T-cell (primary cell): ENCODE measurements at regions not wholly inside any gene's neighbourhood (a gene's known extent, or its start where the extent isn't known, plus 50 kb on each side); places are given as distances from the start of the nearest gene placed in this dataset.

Experiments used
- ATAC-seq, 4 experiments: fragments of 200-7000 bp in 3 of 4; fragments of 150-1000 bp in 1 of 4; cut with Tn5 transposase; replicated peaks in 1 of 4; 1 replicate in 3 of 4; 2 replicates in 1 of 4; pipeline ENCODE4 v1.10.0; 2021; ENCODE audit warnings: moderate library complexity in 3 of 4, mild to moderate bottlenecking in 2 of 4, moderate number of reproducible peaks in 1 of 4
- CTCF ChIA-PET, 2 donors: fragments of 300-600 bp; sonication (Branson Sonifier 250); formaldehyde crosslinking; loops; one replicate each; lab custom pipeline; 2022; ENCODE audit warnings: antibody characterized with exemption in 2 of 2; lab: Charles Lee
- POLR2A ChIA-PET, 2 donors: fragments of 300-600 bp; sonication (Branson Sonifier 250); formaldehyde crosslinking; loops; one replicate each; lab custom pipeline; 2022; ENCODE audit warnings: antibody characterized with exemption in 2 of 2; lab: Charles Lee
- DNase-seq, 35 experiments: peaks; one replicate each; pipeline versions ENCODE4 v3.0.0 to v3.0.0-alpha.2; 2013 to 2023
- H3K27ac ChIP-seq: one replicate; pipeline ENCODE4 v1.5.1; 2013; ENCODE audit warnings: low read length
- H3K27me3 ChIP-seq, 2 experiments: replicated peaks in 1 of 2; 1 replicate in 1 of 2; 2 replicates in 1 of 2; pipeline versions ENCODE4 v1.6.1 to v1.7.0; 2013; ENCODE audit warnings: low read length in 1 of 2, mixed read lengths in 1 of 2; ENCODE audit not compliant: control insufficient read depth in 2 of 2, insufficient read depth in 2 of 2; ENCODE audit errors: extremely low read depth in 1 of 2
- H3K36me3 ChIP-seq, 2 donors: 1 replicate in 1 of 2; 2 replicates in 1 of 2; pipeline versions ENCODE4 v1.6.1 to v1.7.0; 2013; ENCODE audit warnings: low read length in 1 of 2; ENCODE audit not compliant: control insufficient read depth in 2 of 2, insufficient read depth in 1 of 2; ENCODE audit errors: extremely low read depth in 1 of 2
- H3K4me1 ChIP-seq, 2 experiments: 1 replicate in 1 of 2; 2 replicates in 1 of 2; pipeline versions ENCODE4 v1.6.1 to v1.7.0; 2013; ENCODE audit warnings: low read length in 2 of 2, mixed read lengths in 1 of 2; ENCODE audit not compliant: insufficient read depth in 2 of 2, control insufficient read depth in 1 of 2; ENCODE audit errors: extremely low read depth in 1 of 2
- H3K4me3 ChIP-seq, 2 donors: 1 replicate in 1 of 2; 2 replicates in 1 of 2; pipeline versions ENCODE4 v1.5.1 to v1.7.0; 2013; ENCODE audit warnings: mild to moderate bottlenecking in 2 of 2, low read length in 1 of 2, moderate library complexity in 1 of 2; ENCODE audit not compliant: control insufficient read depth in 1 of 2; ENCODE audit errors: extremely low read depth in 1 of 2
- H3K9me3 ChIP-seq: 2 replicates; pipeline ENCODE4 v1.7.0; 2013
- H3K27ac Mint-ChIP-seq, 2 donors: one replicate each; pipeline ENCODE4 v1.8.0; 2020 to 2021; ENCODE audit warnings: mild to moderate bottlenecking in 2 of 2, mixed read lengths in 2 of 2
- H3K27me3 Mint-ChIP-seq, 2 donors: one replicate each; pipeline ENCODE4 v1.8.0; 2021 to 2022; ENCODE audit warnings: mixed read lengths in 2 of 2
- H3K36me3 Mint-ChIP-seq: one replicate; pipeline ENCODE4 v1.8.0; 2021; ENCODE audit warnings: mixed read lengths
- H3K4me1 Mint-ChIP-seq, 3 donors: one replicate each; pipeline ENCODE4 v1.8.0; 2020 to 2022; ENCODE audit warnings: mixed read lengths in 3 of 3, mild to moderate bottlenecking in 1 of 3
- H3K4me3 Mint-ChIP-seq, 3 donors: one replicate each; pipeline ENCODE4 v1.8.0; 2020 to 2022; ENCODE audit warnings: mild to moderate bottlenecking in 3 of 3, mixed read lengths in 3 of 3, moderate library complexity in 3 of 3
- H3K9me3 Mint-ChIP-seq, 3 donors: one replicate each; pipeline ENCODE4 v1.8.0; 2020 to 2022; ENCODE audit warnings: mixed read lengths in 3 of 3
- WGBS: methylation state at CpG from one replicate; pipeline ENCODE4 v1.1.5; 2013; ENCODE audit warnings: missing lambda C conversion rate; ENCODE audit not compliant: insufficient coverage; 5-methylcytosine and 5-hydroxymethylcytosine counted together

GRCh38 chr2:145741636-145742035 is 1221.7 kb upstream of the ZEB2 start:
- CTCF ChIA-PET = interaction anchor here in 1 of 2 donors (0.6 kb wide), 1 partner anchor 42 kb away, joined by 3 read pairs; no protein-coding TSS in a partner anchor
- ATAC-seq = no peak
- no peaks in the 10 kb centered on the region for H3K36me3 Mint-ChIP-seq
- H3K9me3 ChIP-seq = no peaks in the 10 kb centered on the region
- POLR2A ChIA-PET = interaction anchor here in 1 of 2 donors (0.5 kb wide), 1 partner anchor 17 kb away, joined by 3 read pairs; no protein-coding TSS in a partner anchor
- H3K9me3 Mint-ChIP-seq = no peaks in the 10 kb centered on the region
- H3K27ac ChIP-seq = no peak overlapping the region
- no peaks in the 10 kb centered on the region for H3K4me1 ChIP-seq
- no peaks in the 10 kb centered on the region for H3K36me3 ChIP-seq
- WGBS = no CpG with 5 or more reads among the region's 1 CpG
- no peaks in the 10 kb centered on the region for H3K4me1 Mint-ChIP-seq
- no peaks in the 10 kb centered on the region for H3K27me3 ChIP-seq
- no peak for DNase-seq
- no peak overlapping the region for H3K4me3 Mint-ChIP-seq
- H3K27ac Mint-ChIP-seq = no peak overlapping the region
- H3K27me3 Mint-ChIP-seq = no peaks in the 10 kb centered on the region
- H3K4me3 ChIP-seq = no peak overlapping the region

- ChIA-PET CTCF (interaction anchor here in 1 of 2 donors (0.6 kb wide), 1 partner anchor 43 kb away, joined by 3 read pairs; no protein-coding TSS in a partner anchor), POLR2A (no interaction called here)
- no peak overlapping the region for H3K27ac ChIP-seq
- DNase-seq (no peak), ATAC-seq (no peak)
- H3K27ac Mint-ChIP-seq = no peak overlapping the region
- no peak overlapping the region for H3K4me3 Mint-ChIP-seq
- no CpG with 5 or more reads among the region's 2 CpGs for WGBS
- H3K4me3 ChIP-seq = no peak overlapping the region
- H3K36me3 ChIP-seq = no peaks in the 10 kb centered on the region
- no peaks in the 10 kb centered on the region for H3K9me3 Mint-ChIP-seq
- no peaks in the 10 kb centered on the region for H3K27me3 ChIP-seq
- no peaks in the 10 kb centered on the region for H3K4me1 Mint-ChIP-seq
- H3K36me3 Mint-ChIP-seq = no peaks in the 10 kb centered on the region
- no peaks in the 10 kb centered on the region for H3K9me3 ChIP-seq
- no peaks in the 10 kb centered on the region for H3K27me3 Mint-ChIP-seq
- H3K4me1 ChIP-seq = no peaks in the 10 kb centered on the region
These were observed 1221.3 kb upstream of the ZEB2 start for GRCh38 chr2:145741181-145741580.

- no peak overlapping the region for H3K27ac ChIP-seq
- H3K4me1 ChIP-seq = no peaks in the 10 kb centered on the region
- Mint-ChIP-seq H3K4me1 (no peaks in the 10 kb centered on the region), H3K27me3 (no peaks in the 10 kb centered on the region), H3K4me3 (no peak overlapping the region), H3K36me3 (no peaks in the 10 kb centered on the region), H3K27ac (no peak overlapping the region), H3K9me3 (no peaks in the 10 kb centered on the region)
- H3K27me3 ChIP-seq = no peaks in the 10 kb centered on the region
- no peaks in the 10 kb centered on the region for H3K36me3 ChIP-seq
- CTCF ChIA-PET = no interaction called here
- POLR2A ChIA-PET = no interaction called here
- DNase-seq = no peak
- WGBS = no CpG with 5 or more reads among the region's 3 CpGs
- H3K4me3 ChIP-seq = no peak overlapping the region
- no peaks in the 10 kb centered on the region for H3K9me3 ChIP-seq
- ATAC-seq = no peak
These were observed 1220.4 kb upstream of the ZEB2 start for GRCh38 chr2:145740302-145740701.

GRCh38 chr2:145739681-145740080 is 1219.8 kb upstream of the ZEB2 start:
- CTCF ChIA-PET = no interaction called here

GRCh38 chr2:145736871-145737270 is 1217.0 kb upstream of the ZEB2 start:
- ChIA-PET POLR2A (no interaction called here), CTCF (no interaction called here)
- Histone ChIP-seq H3K4me1 (no peaks in the 10 kb centered on the region), H3K36me3 (no peaks in the 10 kb centered on the region), H3K4me3 (no peak overlapping the region), H3K9me3 (no peaks in the 10 kb centered on the region), H3K27ac (no peak overlapping the region), H3K27me3 (no peaks in the 10 kb centered on the region)
- Mint-ChIP-seq H3K36me3 (no peaks in the 10 kb centered on the region), H3K9me3 (no peaks in the 10 kb centered on the region), H3K27me3 (no peaks in the 10 kb centered on the region), H3K4me1 (no peaks in the 10 kb centered on the region), H3K27ac (no peak overlapping the region), H3K4me3 (no peak overlapping the region)
- no peak for ATAC-seq
- WGBS = 38% methylated on average over 1 of the region's 1 CpG
- no peak for DNase-seq

More at GRCh38 chr2:145739681-145740080, 1219.8 kb upstream of the ZEB2 start:
- ATAC-seq (no peak), DNase-seq (no peak)
- Histone ChIP-seq H3K4me1 (no peaks in the 10 kb centered on the region), H3K36me3 (no peaks in the 10 kb centered on the region), H3K27me3 (no peaks in the 10 kb centered on the region), H3K9me3 (no peaks in the 10 kb centered on the region), H3K4me3 (no peak overlapping the region), H3K27ac (no peak overlapping the region)
- Mint-ChIP-seq H3K27me3 (no peaks in the 10 kb centered on the region), H3K4me1 (no peaks in the 10 kb centered on the region), H3K27ac (no peak overlapping the region), H3K36me3 (no peaks in the 10 kb centered on the region), H3K4me3 (no peak overlapping the region), H3K9me3 (no peaks in the 10 kb centered on the region)
- no CpG with 5 or more reads among the region's 1 CpG for WGBS
- POLR2A ChIA-PET = no interaction called here

- H3K4me3 Mint-ChIP-seq = no peak overlapping the region
- H3K27me3 Mint-ChIP-seq = no peaks in the 10 kb centered on the region
- no peaks in the 10 kb centered on the region for H3K27me3 ChIP-seq
- H3K9me3 ChIP-seq = no peaks in the 10 kb centered on the region
- CTCF ChIA-PET = no interaction called here
- no peaks in the 10 kb centered on the region for H3K36me3 Mint-ChIP-seq
- DNase-seq (no peak), ATAC-seq (no peak)
- no peak overlapping the region for H3K27ac Mint-ChIP-seq
- H3K27ac ChIP-seq = no peak overlapping the region
- no peaks in the 10 kb centered on the region for H3K4me1 Mint-ChIP-seq
- POLR2A ChIA-PET = no interaction called here
- no CpG with 5 or more reads among the region's 4 CpGs for WGBS
- H3K9me3 Mint-ChIP-seq = peaks cover 0 to 7% (median 0%) of the 10 kb centered on the region in 3 donors
- H3K36me3 ChIP-seq = no peaks in the 10 kb centered on the region
- H3K4me3 ChIP-seq = no peak overlapping the region
- no peaks in the 10 kb centered on the region for H3K4me1 ChIP-seq
These were observed 1211.5 kb upstream of the ZEB2 start for GRCh38 chr2:145731467-145731866.
